ENCODE measurements at regions not wholly inside any gene's neighbourhood (a gene's known extent, or its start where the extent isn't known, plus 50 kb on each side); places are given as distances from the start of the nearest gene placed in this dataset.

GRCh38 chr11:70867281-70868047 is 384.9 kb downstream of the SHANK2 start:
- Histone ChIP-seq H3K4me3 (no peak overlapping the region), H3K36me3 (ENCODE audit: insufficient read depth in 1 of 2, low read depth in 1 of 2) (no peaks in the 10 kb centered on the region), H3K9me3 (no peaks in the 10 kb centered on the region), H3K4me1 (no peaks in the 10 kb centered on the region), H3K27me3 (ENCODE audit: insufficient read depth in 3 of 3, low read length in 2 of 3) (peaks cover 0 to 23% (median 3%) of the 10 kb centered on the region in 3 donors), H3K27ac (no peak overlapping the region)
- 78 to 82% (median 80%) methylated on average over 25 of the region's 25 CpGs for WGBS, 3 donors
- intact Hi-C loops (cut with DNase I) = no loop called here
- DNase-seq = peak in 1 of 2 donors; percentile 37
- no peak for ATAC-seq
- TF ChIP-seq, protein P1, sequence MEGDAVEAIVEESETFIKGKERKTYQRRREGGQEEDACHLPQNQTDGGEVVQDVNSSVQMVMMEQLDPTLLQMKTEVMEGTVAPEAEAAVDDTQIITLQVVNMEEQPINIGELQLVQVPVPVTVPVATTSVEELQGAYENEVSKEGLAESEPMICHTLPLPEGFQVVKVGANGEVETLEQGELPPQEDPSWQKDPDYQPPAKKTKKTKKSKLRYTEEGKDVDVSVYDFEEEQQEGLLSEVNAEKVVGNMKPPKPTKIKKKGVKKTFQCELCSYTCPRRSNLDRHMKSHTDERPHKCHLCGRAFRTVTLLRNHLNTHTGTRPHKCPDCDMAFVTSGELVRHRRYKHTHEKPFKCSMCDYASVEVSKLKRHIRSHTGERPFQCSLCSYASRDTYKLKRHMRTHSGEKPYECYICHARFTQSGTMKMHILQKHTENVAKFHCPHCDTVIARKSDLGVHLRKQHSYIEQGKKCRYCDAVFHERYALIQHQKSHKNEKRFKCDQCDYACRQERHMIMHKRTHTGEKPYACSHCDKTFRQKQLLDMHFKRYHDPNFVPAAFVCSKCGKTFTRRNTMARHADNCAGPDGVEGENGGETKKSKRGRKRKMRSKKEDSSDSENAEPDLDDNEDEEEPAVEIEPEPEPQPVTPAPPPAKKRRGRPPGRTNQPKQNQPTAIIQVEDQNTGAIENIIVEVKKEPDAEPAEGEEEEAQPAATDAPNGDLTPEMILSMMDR (IDR thresholded peaks at IDR 0.05) = no peak

GRCh38 chr11:70868341-70868885 is 384.0 kb downstream of the SHANK2 start:
- WGBS, 3 donors = 74 to 79% (median 79%) methylated on average over 8 of the region's 8 CpGs
- TF ChIP-seq, protein P1 (IDR thresholded peaks at IDR 0.05) = no peak
- Histone ChIP-seq H3K9me3 (no peaks in the 10 kb centered on the region), H3K4me3 (no peak overlapping the region), H3K36me3 (ENCODE audit: insufficient read depth in 1 of 2, low read depth in 1 of 2) (no peaks in the 10 kb centered on the region), H3K4me1 (no peaks in the 10 kb centered on the region), H3K27me3 (ENCODE audit: insufficient read depth in 3 of 3, low read length in 2 of 3) (peaks cover 0 to 27% (median 3%) of the 10 kb centered on the region in 3 donors), H3K27ac (no peak overlapping the region)
- intact Hi-C loops (cut with DNase I) = no loop called here
- ATAC-seq (no peak), DNase-seq (peak in 1 of 2 donors; percentile 15)

DNA sequence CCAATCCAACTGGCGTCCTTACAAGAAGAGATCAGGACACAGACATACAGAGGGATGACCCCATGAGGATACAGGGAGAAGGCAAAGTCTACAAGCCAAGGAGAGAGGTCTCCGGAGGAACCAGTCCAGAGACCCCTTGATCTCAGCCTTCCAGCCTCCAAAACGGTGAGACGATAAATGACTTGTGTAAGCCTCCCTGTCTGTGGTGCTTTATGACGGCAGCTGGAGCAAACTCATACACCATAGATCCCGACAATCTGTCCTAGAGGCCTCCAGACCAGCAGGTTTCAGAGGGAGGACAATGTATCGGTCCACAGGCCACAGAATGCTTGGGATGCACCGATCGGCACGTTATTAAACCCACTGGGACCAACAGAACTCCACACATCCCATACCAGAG is 383.3 kb downstream of the SHANK2 start:
- peak in 1 of 2 donors; percentile 13 for DNase-seq
- intact Hi-C loops (cut with DNase I) = no loop called here
- no peaks in the 10 kb centered on the region for H3K36me3 ChIP-seq (ENCODE audit: insufficient read depth in 1 of 2, low read depth in 1 of 2)
- TF ChIP-seq, protein P1 (IDR thresholded peaks at IDR 0.05) = no peak
- no peak for ATAC-seq
- H3K27me3 ChIP-seq (ENCODE audit: insufficient read depth in 3 of 3, low read length in 2 of 3) = peaks cover 0 to 27% (median 3%) of the 10 kb centered on the region in 3 donors
- no peak overlapping the region for H3K27ac ChIP-seq
- H3K4me1 ChIP-seq = no peaks in the 10 kb centered on the region
- 70 to 79% (median 73%) methylated on average over 10 of the region's 10 CpGs for WGBS, 3 donors
- no peak overlapping the region for H3K4me3 ChIP-seq
- H3K9me3 ChIP-seq = no peaks in the 10 kb centered on the region

DNA sequence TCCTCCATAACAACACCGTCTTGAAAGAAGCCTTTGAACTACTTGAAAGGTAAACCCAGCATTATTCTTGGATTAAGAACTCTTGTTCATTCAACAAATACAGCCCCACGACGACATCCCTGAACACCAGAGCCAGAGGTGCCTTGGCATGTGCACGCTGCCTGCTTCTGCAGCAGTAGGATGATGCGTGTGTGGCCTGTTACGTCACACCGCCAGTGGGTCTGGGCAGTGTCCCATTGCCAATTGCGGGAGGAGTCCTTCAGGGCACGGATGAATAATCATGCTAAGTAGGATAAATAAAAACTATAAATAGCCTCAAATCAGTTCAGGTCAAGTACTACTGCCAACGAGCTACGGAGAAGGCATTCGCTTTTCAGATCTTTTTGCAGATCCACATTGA is 380.5 kb downstream of the SHANK2 start:
- DNase-seq (peak in 1 of 2 donors; percentile 23), ATAC-seq (no peak)
- no peaks in the 10 kb centered on the region for H3K36me3 ChIP-seq (ENCODE audit: insufficient read depth in 1 of 2, low read depth in 1 of 2)
- TF ChIP-seq, protein P1 (IDR thresholded peaks at IDR 0.05) = no peak
- intact Hi-C loops (cut with DNase I) = no loop called here
- H3K27me3 ChIP-seq (ENCODE audit: insufficient read depth in 3 of 3, low read length in 2 of 3) = peaks cover 0 to 27% (median 3%) of the 10 kb centered on the region in 3 donors
- H3K4me3 ChIP-seq = no peak overlapping the region
- 32 to 46% (median 37%) methylated on average over 12 of the region's 12 CpGs for WGBS, 3 donors
- H3K27ac ChIP-seq = no peak overlapping the region
- no peaks in the 10 kb centered on the region for H3K4me1 ChIP-seq
- no peaks in the 10 kb centered on the region for H3K9me3 ChIP-seq
